ENCODE measurements at regions not wholly inside any gene's neighbourhood (a gene's known extent, or its start where the extent isn't known, plus 50 kb on each side); places are given as distances from the start of the nearest gene placed in this dataset.

DNA sequence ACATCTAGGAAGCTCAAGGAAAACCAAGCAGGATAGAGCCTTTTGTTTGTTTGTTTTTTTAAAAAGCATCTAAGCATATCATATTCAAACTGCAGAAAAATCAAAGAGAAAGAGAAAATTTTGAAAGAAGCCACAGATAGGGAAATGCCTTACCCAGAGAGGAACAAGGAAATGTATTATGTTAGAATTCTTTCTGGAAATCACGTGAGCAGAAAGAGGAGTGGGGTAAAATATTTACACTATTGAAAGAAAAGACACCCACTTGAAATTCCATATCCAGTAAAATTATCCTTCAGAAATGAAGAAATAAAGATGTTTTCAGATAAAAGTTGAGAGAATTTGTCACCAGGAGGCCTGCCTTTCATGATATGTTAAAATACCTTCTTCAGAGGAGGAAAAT, 775.7 kb upstream of the IGFBP3 start:
- no peak for DNase-seq (ENCODE audit: extremely low read depth, low read depth)

DNA sequence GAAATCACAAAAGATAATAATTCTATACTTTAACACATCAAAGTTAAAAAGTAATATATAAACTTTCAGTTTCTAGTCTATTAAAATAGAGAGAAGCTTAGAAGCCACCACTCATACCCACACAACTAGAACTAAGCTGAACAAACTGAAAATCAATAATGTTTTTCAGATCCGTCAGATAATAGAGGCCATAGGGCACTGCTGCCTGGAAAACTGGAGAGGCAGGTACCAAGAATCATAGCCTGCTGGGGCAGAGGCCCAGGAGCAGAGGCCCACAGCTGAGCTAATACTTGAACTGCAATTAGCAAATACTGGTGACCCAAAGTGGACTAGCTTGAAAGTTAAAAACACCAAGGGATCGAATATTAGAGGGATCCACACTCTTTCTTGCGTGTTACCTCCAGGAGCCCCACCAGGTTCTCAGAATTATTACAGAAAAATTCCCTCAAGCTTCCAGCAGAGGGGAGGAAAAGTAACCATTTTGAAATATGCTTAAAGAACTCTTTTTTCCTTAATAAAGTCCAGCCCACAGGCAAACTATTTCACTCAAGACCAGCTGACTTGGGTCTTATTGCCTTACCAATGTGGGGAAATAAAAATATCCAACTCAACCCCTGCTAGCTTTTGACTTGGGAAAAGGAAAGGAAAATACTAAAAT, 774.1 kb upstream of the IGFBP3 start:
- no peak for DNase-seq (ENCODE audit: extremely low read depth, low read depth)

GRCh38 chr7:46694058-46694457, 773.0 kb upstream of the IGFBP3 start:
- DNase-seq (ENCODE audit: extremely low read depth, low read depth), result no peak

- no peak for DNase-seq (ENCODE audit: extremely low read depth, low read depth)
These were observed 766.1 kb upstream of the IGFBP3 start for GRCh38 chr7:46687203-46687602.

GRCh38 chr7:46685051-46685450, 764.0 kb upstream of the IGFBP3 start:
- no peak for DNase-seq (ENCODE audit: extremely low read depth, low read depth)

DNA sequence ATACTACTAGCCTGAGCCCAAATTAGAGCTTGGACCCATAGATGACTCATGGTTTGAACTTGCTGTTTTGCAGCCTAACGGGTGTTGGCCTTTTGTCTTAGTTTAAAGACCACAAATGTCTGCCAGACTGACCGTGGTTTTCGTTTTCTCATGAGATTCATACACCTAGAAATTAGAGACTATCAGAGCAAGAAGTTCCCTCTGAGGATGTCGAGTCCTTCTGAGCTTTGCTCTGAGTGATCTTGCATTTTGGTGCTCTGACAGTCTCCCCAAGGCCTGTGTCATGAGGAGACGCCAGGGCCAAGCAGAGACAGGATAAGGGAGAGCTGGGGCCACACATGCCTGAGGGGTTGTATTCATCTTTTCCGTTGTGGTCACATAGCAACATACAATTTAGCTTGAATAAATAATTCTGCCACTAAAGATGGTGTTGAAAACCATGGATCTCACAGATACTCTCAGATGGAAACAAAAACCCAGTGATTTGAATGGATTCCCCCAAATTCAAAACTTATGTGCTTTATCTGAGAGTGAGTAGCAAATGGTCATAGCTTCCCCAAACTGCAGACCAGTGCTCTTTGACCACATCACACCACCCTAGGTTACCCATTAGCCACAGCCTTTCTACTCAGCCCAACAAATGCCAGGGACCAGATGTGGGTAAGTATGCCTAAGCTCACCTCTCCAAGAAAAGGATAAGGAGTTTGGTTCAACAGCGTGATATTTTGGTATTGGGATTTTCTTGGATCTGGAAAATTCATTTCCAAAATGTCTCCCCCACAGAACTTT, 762.0 kb upstream of the IGFBP3 start:
- no peak for DNase-seq (ENCODE audit: extremely low read depth, low read depth)

DNA sequence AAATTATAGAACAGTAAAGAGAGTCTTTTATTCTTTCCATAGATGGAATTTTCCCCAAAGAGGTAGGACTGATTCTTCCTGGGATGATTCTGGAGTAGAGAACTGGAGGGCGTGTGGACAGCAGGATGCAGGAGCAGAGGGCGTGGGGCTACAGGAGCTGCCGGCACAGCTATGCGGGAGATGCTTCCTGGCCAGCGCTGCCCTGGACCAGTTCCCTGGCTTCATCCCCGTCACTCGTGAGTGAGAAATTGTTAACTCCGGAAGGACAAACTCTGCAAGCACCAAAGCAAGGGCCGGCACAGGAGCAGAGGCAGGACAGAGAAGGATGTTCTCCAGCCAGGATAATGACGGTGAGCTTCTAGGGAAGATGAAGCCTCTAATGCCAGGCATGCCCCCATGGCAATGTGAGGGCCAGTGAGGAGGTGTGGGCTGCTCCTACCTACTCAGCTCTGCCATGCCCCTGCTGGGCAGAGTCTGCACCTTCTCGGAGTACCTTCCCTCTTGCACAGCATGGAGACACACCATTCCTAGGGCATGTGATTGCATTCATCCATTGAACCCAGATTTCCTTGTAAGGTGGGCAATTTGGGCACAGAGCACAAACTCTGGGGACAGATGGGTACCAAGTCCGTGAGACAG, 760.9 kb upstream of the IGFBP3 start:
- DNase-seq (ENCODE audit: extremely low read depth, low read depth), result no peak

GRCh38 chr7:46680147-46680546, 759.1 kb upstream of the IGFBP3 start:
- DNase-seq (ENCODE audit: extremely low read depth, low read depth), result peak; percentile 25

DNA sequence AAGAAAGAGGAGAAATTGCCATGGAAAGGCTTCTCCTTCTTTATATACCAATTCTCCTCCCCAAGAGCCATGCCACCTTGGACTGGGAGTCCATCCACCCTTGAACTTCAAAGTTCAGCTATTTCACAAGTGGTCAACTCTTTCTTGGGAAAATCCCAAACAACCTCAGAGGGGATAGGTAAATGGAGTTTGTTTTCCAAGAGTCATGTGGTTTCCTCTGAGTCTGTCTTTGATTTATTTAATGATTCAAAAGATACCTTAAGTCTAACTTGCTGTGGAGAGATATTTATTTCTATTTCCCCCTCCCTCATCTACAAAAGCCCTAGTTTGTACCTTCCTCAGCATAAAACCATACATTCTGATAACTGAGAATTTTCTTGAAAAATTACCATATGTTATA, 758.6 kb upstream of the IGFBP3 start:
- no peak for DNase-seq (ENCODE audit: extremely low read depth, low read depth)

DNA sequence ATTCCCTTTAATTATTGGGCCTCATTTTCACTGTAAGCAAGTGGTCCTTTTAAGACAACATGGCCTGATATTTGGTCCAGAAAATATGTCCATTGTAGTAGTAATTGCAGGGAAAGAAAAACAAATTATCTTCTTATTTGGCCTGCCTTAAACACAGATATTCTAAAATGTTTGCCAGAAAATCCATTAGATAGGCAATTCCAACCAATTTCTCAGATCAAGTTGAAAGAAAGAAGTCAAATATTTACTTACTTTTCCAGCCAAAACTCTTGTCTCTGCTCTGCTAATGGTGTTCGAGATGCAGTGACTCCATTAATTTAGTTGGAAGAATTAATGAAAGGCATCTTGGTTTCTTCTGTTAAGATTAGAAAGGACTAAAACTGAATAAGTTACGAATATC, 757.3 kb upstream of the IGFBP3 start:
- DNase-seq (ENCODE audit: extremely low read depth, low read depth), result no peak

DNA sequence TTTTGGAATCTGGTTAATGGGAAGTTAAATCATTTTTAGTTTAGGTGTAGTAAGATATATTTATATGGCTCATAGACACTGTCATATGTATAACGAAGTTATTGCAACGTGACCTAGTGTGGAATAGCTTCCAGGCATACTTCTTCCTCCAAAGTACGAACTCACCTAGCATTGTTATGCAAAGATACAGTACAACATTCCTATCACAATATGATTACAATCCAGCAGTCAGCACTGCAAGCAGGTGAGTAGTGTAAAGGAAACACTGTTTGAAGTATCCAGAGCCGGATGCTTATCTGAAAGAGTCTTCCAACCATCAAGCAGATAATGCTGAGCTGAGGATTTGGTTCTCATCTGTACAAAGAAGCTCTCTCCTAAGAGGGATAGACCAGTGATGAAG, 754.4 kb upstream of the IGFBP3 start:
- no peak for DNase-seq (ENCODE audit: extremely low read depth, low read depth)

DNA sequence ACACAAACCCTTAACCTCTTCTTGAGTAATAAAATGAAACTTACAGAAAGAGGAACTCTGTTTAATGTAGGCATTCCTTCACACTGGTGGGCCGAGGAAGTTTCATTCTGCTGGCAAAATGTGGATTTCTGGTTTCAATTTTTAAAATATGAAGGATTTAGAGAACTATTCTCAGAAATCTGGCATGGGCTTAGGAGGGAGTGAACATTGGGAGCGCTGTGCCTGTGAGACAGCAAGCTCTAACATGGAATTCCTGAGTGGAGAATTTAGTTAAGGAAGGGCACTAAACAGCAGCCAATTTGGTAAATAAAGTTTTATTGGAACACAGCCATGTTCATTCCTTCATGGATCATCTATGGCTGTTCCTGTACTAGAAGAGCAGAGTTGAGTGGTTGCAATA, 751.8 kb upstream of the IGFBP3 start:
- no peak for DNase-seq (ENCODE audit: extremely low read depth, low read depth)

- no peak for DNase-seq (ENCODE audit: extremely low read depth, low read depth)
These were observed 750.2 kb upstream of the IGFBP3 start for GRCh38 chr7:46671108-46671769.

DNA sequence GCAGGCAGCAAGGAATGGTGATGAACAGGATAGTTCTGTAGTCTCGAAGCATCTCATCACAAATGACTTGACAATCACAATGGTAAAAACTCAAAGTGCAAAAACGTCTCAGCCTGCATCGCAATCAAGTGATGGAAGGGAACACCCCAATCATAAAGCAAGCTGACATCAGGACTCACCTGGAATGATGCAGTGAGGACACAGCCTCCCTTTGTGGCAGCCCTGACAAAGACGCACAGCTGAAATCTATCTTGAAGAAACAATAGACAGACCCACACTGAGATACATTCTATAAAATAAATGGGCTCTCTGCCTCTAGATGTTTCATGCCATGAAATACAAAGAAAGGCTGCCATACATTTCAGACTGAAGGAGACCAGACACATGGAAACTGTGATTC, 748.0 kb upstream of the IGFBP3 start:
- DNase-seq (ENCODE audit: extremely low read depth, low read depth), result no peak

DNA sequence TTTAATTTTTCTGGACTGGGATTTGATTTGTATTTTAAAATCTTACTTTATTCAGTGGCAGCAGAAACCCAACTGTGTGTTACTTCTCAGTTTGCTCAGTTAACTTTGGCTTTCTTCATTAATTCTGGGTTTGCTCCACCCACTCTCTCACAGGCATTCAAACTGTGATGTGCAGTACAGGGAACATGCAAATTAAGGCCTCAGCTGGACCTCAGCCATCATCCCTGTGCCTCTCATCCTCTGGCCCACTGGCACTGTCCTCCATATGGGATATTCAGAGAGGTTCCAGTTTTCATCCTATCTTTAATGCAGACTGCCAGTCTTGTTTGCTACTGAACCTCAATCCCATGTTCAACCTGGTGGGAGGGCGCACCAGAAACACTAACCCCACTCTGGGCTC, 743.4 kb upstream of the IGFBP3 start:
- no peak for DNase-seq (ENCODE audit: extremely low read depth, low read depth)

DNA sequence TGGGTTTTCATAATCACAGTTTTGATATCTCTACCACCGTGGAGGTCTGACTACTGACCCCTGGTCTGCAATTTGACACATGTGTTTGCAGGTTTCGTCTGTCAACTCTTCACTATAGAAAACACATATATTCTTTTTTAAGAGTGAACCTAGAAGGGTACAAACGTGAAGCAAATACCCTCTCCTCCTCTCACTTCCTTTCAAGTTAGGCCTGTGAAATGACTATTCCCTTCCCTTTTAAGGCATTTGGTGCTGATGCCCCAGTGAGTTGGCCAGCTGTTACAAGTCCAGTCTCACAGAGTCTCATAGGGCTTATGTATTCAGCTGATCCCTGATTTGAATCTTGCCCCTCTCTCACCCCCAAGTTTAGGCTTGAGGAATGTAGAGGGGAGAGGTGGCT, 742.0 kb upstream of the IGFBP3 start:
- DNase-seq (ENCODE audit: extremely low read depth, low read depth), result no peak

DNA sequence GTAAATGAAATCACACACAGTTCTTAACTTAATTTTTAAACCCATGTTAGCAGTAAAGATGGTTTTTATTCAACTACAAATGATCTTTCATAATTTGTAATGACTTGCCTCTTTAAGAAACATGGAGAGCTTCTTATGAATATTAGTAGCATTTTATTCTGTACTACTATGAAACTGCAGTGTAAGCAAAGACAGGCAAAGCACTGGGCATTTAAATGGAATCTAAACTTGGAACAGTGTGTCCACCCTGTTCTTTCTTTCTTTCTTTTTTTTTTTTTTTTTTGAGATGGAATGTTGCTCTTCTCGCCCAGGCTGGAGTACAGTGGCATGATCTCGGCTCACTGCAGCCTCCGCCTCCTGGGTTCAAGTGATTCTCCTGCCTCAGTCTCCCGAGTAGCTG, 740.4 kb upstream of the IGFBP3 start:
- no peak for DNase-seq (ENCODE audit: extremely low read depth, low read depth)

DNA sequence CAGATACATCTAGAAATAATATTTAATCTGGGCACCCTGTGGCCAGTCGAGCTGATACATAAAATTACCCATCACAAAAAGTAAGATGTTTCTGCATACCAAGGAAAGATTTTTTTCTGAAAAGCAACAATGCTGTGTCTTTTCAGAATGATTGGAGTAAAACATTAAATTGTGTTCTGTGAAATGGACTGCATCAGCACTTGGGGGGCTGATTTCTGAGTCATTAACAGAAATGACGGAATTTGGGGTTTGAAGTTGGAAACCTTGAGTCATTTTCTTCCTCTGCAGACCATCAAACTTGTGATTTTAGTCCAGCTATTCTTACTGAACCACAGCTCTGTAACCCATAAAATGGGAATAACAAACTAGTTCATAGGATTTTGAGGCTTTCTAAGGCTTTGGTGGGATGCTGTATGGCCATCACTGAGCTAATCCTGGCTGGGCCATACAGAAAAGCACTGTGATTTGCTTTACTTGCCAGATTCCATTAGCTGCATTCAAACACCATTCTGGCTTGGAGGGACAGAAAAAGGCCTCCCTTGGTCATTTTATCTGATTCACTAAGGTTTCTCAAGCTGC, 739.4 kb upstream of the IGFBP3 start:
- DNase-seq (ENCODE audit: extremely low read depth, low read depth), result no peak

DNA sequence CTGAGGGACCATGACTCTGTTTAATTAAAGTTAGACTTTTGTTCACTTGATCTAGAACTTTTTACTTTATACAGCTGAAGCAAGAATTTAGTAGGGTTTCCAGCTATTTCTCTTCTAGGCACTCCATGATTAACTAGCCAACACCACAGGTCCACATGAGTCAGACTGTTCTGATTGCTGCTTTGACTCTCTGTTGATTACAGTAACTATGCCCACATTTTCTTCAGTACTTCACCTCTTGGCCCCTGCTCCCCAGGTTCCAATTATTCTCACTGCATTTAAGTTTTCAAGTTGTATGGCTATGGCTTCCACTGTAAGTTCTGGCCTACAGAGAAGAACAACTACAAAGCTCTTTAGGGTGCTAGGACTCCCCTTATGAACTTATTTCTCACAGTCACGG, 737.2 kb upstream of the IGFBP3 start:
- no peak for DNase-seq (ENCODE audit: extremely low read depth, low read depth)

DNA sequence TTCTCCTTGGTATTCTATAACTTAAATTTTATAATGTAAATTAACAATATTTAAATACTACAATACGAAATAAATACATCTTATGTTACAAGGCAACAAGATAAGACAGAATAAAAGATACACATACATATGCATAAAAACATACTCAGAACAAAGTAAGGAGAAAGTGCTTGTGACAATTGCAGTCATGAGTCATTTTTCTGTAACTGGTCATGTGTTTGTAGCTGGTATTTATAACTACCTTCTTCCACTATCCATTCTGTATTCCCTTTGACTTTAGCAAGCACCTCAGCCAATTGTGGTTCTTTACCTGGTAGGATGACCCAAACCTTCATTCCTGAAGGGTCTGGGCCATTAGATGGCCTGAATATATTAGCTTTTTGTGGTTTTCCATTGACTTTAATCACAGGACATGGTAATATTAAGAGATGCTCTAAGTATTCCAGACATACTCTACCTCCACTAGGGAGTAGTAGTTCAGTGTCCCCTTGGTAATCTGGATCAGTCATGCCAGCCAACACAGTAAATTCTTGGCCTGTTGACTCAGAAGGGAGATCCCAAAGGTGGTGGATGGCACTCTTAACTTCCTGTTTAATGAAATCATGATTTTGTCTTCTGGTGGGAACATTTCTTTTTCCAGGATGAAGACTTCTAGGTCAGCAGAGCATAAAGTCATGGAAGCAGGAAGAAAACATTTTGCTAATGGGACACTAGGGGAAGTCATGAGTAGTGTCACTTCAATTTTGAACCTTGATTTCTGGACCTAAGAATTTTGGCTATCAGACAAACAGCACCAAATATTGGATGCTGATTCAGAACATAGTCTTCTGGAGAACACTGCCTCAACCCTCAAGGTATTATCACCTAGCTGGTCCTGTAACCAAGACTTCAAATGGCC, 733.7 kb upstream of the IGFBP3 start:
- DNase-seq (ENCODE audit: extremely low read depth, low read depth), result no peak

All from NCI-H460 (cell line).